HPDE6-E6E7 (cell line): ENCODE measurements at regions not wholly inside any gene's neighbourhood (a gene's known extent, or its start where the extent isn't known, plus 50 kb on each side); places are given as distances from the start of the nearest gene placed in this dataset.

Source experiments
- DNase-seq: peaks from one replicate; pipeline ENCODE4 v3.0.0; 2011; ENCODE audit warnings: missing footprints; ENCODE audit errors: extremely low spot score

DNA sequence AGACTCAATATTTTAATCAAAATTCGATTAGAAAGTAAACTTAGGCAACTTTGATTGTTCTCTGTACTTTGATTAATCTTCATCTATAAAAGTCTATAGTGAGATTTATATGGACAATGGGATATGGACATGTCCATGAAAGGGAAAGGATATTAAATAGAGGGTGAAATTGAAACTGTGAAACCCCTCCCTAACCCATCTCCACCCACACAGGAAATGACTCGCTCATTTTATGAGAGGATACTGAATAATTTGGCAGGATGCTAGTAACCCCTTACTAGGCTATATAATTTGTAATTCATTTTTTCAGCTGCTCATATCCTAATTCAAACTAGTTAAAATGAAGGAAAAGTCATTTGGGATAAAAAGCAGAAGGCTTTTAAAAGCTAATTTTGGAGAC is 328.0 kb upstream of the ATP2B1 start:
- DNase-seq, result no peak

DNA sequence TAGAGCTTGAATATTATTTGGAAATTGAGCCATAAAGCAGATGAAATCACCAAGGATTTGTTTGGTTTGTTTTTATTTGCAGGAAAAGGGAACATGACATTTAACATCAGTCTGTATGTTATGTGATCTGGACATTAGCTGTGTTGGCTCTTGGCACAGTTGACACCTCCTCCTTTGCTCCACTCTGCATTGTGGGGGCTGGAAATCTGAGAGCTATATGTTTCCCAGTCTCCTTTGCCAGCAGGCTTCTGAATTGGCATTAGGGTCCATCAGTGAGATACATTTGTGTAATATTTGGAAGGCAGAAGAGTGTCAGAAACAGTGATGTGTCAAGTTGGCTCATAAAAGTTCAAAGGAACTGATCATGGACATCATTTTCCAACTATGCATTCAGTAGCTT is 322.1 kb upstream of the ATP2B1 start:
- DNase-seq, result no peak

DNA sequence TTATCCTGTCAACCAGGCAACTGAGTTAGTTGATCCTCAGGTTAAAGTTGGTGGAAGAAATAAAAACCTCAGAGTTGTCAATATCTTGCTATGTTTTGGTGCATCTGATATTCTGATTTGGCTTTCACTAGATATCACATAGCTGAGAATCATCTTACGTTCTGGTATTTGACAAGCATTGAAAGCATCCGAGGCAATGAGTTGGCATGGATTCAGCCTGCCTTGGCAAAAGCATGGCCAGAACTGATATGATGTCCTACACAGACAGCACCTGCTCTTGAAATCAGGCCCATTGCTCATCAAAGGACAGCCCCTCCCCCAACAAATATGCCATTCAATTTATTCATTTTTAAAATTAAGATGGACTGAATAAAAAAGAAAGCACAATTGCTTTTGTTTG is 320.7 kb upstream of the ATP2B1 start:
- DNase-seq, result no peak

DNA sequence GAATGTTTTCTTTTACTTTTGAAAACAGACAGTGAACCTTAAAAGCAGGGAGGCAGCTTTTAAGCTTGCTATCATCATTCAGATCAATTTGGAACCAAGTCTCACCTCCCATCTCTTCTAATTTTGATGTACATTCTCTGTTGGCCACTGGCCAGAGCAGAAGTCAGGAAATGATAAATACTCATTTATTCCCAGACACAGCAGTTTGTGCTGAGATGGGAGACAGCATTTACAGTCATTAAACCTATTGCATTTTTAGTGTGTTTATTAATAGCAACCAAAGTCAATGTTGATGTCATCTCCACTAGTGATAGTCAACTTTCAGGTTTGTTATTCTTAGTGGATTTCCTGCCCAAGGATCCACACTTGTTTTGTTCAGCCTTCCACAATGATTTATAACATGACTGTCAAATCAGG is 320.0 kb upstream of the ATP2B1 start:
- no peak for DNase-seq

DNA sequence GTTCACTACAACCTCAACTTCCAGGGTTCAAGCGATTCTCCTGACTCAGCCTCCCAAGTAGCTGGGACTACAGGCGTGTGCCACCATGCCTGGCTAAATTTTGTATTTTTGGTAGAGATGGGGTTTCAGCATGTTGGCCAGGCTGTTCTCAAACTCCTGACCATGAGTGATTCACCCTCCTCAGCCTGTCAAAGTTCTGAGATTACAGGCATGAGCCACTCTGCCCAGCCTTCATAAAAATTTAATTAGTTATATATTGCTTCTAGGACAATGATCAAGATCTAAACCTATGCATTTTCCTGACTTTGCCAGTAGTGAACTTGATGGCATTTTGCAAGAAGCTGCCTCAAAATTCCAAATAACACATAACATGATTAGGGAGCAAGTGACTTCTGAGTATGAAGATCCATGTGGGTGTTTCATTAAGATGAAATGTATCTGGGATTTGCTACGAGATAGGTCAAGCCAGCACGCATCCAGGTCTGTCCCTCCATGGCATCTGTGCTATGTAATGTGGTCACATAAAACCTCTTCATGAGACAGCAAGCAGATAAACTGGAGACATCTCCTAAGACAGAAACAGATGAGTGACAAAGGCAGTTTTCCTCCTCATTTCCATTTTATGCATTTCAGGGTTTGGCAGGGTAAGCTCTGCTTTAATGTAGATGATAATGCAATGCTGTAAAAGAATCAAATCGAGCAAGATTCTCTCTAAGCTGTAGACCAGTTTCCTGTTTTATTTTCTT is 319.4 kb upstream of the ATP2B1 start:
- DNase-seq, result no peak

DNA sequence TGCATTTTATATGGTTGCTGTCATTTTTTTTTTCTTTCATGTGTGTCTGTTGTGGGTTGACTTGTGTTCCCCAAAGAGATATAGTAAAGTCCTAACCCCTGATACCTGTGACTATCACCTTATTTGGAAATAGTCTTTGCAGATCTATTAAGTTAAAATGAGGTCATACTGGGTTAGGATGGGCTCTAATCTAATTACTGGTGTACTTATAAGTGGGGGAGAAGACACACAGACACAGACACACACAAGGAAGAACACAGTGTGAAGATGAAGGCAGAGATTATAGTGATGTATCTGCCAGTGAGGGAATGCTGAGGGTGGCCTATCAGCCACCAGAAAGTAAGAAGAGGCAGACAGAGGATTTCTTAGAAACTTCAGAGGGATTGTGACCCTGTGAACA is 318.4 kb upstream of the ATP2B1 start:
- no peak for DNase-seq

DNA sequence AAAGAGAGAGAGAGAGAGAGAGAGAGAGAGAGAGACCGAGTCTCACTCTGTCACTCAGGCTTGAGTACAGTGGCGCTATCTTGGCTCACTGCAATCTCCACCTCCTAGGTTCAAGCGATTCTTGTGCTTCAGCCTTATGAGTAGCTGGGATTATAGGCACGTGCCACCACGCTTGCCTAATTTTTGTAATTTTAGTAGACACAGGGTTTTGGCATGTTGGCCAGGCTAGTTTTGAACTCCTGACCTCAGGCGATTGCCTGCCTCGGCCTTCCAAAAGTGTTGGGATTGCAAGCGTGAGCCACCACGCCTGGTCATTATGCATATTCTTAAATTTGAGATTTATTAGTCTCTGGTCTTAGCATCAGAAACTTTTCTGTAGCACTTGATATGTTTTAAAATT is 317.9 kb upstream of the ATP2B1 start:
- no peak for DNase-seq

DNA sequence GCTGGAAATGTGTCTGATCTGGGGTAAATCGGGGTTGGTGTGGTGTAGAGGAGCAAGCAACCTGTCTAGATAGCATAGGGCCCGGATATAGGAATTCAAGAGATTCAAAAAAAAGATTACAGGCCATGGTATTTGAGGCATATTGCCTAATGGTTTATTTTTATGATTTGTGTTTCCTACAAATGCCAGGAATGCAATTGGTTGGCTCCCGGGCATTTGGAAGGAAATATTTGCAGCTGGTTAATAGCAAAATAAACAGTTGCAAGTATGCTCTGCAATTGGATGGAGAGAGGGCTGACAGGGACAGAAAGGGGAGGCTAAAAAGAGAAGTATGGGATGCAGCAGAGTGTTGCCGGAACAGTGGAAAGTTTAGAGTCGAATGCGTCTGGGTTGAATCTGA is 315.6 kb upstream of the ATP2B1 start:
- no peak for DNase-seq

DNA sequence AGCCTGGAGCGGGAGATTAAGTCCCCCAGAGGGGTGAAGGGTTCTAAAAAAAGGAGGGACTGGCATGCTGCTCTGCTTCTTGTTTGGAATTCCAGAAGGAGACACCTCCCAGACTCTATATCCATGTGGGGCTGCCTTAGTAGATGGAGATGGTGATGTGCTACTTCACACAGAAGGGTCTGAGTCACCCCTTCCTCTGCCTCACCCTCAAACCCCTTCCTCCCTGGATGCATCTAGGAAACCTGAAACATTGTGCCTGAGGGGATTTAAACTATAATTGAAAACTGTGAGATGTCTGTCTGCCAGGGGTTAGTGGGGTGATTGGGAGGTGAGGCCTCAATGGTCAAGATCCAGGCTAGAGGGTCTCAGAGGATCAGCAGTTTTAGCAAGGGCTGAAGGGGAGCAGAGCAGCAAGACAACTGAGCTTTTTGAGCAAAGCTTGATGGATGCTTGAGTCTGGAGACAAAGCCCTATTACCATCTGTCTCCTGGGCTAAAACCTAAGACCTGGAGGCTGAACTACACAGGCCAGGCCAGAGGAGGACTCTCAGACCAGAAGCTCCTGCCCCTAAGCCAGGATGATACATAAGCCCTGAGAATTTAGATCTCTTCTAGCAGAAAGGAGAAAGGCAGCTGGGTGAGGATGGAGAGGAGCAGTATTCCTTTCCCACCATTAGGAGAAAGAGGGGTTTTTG is 314.7 kb upstream of the ATP2B1 start:
- no peak for DNase-seq

DNA sequence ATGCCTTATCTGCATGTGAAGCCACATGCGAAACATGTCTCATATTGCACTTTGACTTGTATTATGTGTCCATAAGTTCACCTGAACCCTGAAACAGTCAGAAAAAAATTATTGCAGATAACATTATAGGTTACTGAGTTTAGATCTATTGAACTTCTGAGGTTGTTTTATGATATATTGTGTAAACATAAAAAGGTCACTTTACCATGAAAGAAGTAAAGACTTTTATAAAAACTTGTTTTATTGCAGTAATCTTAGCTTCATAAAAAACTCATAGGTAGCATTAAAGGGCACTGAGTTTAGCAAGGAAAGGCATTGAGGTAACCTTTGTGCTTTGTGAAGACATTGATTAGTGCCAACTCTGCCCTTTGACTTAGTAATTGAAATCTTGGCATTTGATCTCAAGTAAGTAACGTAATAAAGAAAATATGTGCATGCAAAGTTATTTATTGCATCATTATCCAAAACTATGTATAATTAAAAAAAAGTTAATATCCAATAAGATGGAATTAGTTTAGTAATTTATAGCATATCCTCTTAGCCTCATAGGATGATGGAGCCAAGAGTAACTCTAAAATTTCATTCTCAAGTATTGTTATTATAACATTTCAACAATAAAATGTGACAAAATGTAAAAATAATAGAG is 313.3 kb upstream of the ATP2B1 start:
- no peak for DNase-seq

DNA sequence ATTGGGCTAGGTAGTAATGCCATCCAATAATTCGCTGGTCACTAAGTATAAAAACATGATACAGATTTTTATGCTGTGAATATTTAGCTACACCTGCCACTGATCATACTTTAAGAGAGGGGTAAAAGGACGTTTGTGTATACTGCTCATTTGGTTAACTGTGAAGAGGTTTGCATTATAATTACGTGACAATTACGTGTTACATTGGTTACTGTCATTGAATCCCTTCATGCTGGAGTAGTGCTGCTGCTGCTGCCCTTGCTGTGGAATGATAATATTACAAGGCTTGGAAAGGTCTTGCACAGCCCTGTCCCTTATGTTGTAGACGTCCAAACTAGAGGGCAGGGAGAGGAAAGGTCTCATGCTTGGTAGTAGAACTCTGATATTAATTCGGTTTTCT is 312.2 kb upstream of the ATP2B1 start:
- no peak for DNase-seq

DNA sequence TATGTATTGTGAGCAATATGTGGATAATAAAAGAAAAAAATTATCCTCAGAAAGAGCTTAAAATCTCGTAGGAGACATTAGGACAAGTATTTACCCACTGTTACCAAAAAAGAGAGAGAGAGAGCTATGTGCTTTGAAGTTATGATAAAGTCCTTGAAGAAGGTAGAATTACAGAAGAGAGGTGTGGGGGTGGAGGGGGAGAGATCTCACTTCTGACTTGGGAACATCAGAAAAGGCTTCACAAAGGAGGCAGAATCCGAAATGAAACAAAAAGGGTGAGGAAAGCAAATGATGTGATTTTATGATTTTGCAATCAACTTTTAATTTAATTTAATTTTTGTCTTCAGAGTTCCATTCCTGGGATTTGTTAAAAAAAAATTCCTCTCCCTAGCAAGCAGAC is 311.8 kb upstream of the ATP2B1 start:
- no peak for DNase-seq

DNA sequence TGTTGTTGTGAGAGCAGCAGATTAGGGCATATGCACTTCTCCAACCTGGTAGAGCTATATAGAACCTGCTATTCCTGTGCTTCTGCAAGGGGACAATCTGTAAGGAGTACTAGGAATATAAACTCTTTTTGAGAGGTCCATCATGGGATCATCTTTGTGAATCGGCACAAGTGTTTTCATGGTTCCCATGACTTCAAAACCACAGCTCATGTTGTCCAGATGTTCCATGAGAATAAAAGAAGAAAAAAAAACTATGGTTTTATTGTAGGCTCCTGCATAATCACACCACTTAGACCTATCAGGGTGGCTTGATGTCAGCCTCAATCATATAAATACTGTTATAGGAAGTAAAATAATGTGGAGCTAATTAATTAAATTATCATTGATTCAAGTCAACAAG is 311.4 kb upstream of the ATP2B1 start:
- DNase-seq, result no peak

DNA sequence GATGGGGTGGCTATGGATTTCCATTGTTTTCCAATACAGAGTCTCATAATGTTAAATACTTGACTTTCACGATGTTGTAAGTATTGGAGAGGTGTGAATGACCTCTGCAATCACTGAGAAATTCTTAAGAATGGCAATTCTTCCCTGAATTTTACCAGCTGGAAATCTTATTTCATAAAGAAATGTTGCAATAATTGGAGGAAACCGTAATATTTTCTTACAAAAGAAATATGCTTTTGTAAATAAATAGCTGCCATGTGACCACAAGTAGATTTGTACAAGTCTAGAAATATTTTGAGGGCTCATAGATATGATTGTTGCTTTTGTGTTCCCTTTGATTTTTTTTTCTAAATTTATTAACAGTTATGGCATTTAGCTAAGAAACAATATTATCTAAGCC is 308.7 kb upstream of the ATP2B1 start:
- DNase-seq, result no peak

DNA sequence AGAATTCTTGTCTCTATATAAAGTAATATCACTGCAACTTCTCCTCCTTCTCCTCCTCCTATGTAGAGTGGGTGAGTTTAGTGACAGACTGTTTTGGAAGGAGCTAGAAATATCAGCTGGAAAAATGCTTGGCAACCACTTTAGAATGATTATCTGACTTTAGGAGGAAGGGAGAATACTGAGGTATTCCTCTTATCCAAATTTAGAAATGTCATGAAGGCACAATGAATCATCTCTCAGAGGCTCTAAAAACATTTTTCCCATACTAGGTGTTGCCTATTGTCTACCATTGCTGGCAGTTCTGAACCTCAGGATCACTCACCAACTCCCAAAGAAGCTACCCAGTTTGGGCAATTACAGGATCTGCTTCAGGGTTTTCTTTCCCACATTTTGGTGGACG is 306.6 kb upstream of the ATP2B1 start:
- DNase-seq, result no peak

DNA sequence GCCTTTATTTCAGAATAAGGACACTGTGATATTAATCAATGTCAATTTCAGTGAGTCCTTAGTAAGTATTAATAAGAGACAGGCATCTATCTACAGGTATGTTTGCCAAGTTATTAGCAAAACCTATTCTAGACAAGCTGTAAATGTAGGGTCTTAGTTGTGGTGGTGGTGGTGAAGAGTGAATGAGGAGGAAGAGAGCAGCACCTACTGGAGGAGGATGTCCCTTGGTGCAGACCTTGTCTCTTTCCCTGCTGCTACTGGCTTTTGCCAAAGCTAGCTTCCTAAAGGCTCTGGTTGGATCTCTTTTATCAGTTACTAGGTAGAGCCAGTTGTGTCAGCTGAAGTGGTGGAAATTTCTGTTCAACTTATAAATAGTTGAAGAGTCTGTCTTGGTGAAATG is 304.8 kb upstream of the ATP2B1 start:
- no peak for DNase-seq

DNA sequence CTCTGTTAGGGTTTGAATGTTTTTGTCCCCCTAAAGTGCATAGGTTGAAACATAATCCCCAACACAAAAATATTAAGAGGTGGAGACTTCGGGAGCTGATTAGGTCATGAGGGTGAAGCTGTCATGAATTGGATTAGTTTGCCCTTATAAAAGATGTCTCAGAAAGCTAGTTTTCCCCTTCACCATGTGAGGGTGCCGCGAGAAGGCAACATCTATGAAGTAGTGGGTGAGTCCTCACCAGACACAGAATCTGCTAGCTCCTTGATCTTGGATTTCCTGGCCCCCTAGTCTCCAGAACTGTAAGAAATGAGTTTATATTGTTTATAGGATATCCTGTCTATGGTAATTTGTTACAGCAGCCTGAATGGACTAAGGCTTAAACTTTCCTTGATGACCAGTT is 301.5 kb upstream of the ATP2B1 start:
- DNase-seq, result no peak

DNA sequence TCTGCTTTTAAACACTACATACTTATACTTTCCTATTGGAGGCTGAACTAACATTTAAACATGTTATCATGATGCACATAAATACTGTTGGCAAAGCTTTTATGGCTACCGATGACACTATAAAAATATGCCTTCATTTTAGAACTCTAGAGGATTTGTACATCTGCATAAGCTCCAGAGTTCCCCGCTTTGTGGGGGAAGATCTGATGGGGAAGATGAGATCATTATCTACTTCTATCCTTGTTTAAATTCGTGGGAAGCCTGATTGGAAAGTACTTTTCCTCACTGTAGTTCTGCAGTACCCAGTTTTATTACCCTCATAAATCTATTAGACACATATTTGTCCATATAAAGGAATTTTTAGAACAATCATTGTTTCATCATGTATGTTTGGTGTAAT is 299.6 kb upstream of the ATP2B1 start:
- no peak for DNase-seq

DNA sequence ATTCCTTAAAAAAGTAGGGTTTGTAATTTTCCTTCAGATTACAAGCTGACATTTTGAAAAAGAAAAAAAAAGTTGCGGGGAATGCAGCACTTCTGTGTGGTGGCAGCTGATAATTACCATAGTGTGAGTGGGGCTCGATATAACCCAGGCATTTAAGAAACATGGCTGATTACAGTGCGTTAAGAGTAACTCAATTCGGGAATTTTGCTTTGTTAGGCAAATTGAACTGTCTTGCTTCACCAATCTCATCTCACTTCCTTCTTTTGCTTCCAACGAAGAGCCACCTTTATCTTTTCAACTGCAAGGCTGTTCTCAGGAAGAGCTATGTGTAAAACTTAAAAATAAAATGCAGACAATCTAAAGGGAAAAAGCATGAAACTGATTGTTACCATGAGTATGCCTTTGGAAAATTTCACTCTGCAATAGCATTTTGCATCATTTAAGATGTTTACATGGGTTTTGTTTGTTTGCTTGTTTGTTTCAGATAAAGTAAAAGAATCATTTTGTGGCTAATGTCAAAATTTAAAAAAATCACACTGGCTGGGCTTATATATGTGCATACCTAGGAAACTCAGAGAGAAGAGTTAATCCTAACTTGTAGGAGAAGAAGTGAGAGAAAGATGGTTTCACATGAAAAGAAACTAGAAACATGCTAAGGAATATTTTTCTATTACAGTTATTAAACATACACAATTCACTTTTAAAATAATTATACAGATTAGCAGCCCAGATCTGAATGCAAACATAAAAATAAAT is 295.9 kb upstream of the ATP2B1 start:
- DNase-seq, result no peak

DNA sequence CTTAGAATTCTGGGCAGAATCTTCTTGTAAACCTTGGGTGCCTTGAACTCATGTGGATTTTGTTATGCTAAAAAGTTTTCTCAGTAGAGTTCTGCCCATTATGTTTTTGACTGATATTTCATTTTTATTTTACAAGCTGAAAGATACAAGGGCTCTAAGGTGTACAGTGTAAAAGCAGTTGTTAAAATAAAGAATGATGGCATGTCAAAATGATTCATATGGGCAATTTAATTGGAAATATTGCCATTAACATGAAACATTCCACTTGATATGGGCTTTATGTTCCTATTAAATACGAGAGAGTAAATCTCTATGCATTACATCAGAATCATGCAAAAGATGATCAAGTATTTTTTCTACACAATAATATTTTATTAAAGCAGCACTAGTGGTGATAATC is 295.1 kb upstream of the ATP2B1 start:
- no peak for DNase-seq

DNA sequence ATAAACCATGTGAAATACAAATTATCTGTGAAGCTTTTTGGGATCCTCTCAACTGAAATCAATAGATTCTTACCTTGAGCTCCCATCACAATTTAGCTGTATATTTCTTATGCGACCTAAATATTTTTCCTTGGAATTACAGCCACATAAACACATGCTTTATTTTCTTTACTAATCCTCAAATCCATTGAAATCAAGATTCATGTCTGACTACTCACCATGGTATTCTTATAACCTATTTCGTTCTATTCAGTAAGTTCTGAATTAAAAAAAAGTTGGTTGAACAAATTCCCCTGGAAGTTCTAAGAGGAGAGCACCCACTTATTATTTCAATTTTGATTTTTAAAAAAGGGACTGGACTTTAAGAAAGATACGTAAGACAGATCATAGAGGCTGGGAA is 292.1 kb upstream of the ATP2B1 start:
- DNase-seq, result no peak

DNA sequence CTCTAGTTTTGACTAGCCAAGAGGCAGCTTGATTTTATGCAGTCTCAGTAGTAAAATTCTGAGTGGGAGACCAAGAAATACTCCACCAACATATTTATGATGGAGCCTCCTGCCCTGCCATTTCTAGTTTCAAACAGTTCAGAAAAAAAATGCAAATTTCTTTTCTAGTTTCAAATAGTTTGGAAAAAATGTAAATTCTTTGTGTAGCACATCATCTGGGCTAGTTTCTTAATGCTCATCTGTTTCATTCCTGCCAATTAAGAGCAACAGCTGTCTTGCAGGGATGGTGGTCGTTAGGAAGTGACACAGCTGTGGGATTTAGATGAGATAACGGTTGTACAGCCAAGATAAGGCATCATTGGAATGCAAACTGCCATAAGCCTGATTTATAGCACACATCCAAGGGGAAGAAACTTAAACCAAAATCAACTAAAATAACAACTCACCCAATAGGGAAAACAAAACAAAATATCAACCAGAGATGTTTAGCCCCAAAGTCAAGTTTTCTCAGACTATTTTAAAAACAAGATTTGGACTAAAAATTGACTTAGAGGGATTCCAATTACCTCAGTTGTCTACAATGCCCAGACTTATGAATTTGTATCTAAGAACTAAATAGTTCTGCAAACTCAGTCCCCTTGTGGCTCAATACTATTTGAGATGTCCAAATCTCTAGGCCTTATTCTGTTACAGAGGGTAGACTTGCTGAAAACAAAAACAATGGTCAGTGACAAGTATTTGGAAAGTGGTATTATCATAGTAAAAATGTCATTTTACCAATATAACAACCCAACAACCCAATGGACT is 291.3 kb upstream of the ATP2B1 start:
- no peak for DNase-seq
